ENCODE measurements at regions not wholly inside any gene's neighbourhood (a gene's known extent, or its start where the extent isn't known, plus 50 kb on each side); places are given as distances from the start of the nearest gene placed in this dataset.

DNA sequence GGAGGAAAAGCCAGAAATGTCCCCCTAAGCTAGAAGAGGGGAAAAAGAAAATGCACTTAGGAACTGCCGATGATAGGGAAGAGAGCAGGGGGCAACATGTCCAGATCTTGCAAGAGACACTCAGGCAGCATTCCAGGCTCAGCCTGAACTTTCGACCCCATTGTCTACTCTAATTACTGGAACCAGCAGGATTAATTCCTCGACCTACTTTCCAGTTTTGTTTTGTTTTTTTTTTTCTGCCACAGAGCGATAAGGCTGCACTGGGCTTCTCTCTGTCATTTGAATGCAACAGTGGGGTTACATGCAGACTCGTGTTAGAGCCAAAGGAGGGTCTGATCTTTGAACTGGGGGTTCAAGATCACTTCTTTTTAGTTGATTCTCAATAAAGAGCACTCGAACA lies 68.7 kb upstream of the MED13L start:
- POLR2A ChIA-PET, result interaction anchor here (0.9 kb wide), 1 partner anchor 36 kb away, joined by 4 read pairs; no protein-coding TSS in a partner anchor
- no peak for TF ChIP-seq CTCF (IDR thresholded peaks at IDR 0.05; ENCODE audit: low read depth, low read length)
- no peak overlapping the region for H3K27ac ChIP-seq (ENCODE audit: low read depth, low read length)
- no peak for DNase-seq (ENCODE audit: low read depth, low spot score)
- CTCF ChIA-PET, result no interaction called here
- H3K9me3 ChIP-seq (ENCODE audit: control insufficient read depth, insufficient read depth, low read length), result 0 out of 2 replicates have a peak, but pooled peaks cover 2% of the 10 kb centered on the region
- H3K27me3 ChIP-seq (ENCODE audit: control insufficient read depth, insufficient read depth, low read length), result no peaks in the 10 kb centered on the region
- no peak overlapping the region for H3K4me3 ChIP-seq (ENCODE audit: low read depth, low read length)

DNA sequence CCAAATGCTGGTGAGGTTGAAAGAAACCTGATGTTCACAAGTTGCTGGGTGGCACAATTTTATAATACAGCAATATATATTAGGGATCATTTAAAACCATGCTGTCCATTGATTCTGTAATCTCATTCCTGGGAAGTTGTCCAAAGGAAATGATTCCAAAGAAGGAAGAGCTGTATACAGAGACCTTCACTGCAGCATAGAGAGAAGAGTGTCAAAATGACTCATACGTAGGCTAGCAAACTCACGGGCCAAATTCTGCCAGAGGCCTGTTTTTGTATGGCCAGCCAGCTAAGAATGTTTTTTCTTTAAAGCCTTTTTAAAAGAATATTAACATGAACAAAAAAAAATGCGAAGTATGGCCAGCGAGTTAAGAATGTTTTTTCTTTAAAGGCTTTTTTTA lies 69.2 kb upstream of the MED13L start:
- no peak overlapping the region for H3K4me3 ChIP-seq (ENCODE audit: low read depth, low read length)
- TF ChIP-seq CTCF (IDR thresholded peaks at IDR 0.05; ENCODE audit: low read depth, low read length), result no peak
- POLR2A ChIA-PET, result interaction anchor here (0.7 to 0.9 kb wide), 2 partner anchors 17 to 35 kb away, joined by 3 to 4 read pairs; no protein-coding TSS in a partner anchor
- no peak overlapping the region for H3K27ac ChIP-seq (ENCODE audit: low read depth, low read length)
- no peaks in the 10 kb centered on the region for H3K27me3 ChIP-seq (ENCODE audit: control insufficient read depth, insufficient read depth, low read length)
- CTCF ChIA-PET, result no interaction called here
- DNase-seq (ENCODE audit: low read depth, low spot score), result peak; percentile 76
- H3K9me3 ChIP-seq (ENCODE audit: control insufficient read depth, insufficient read depth, low read length), result 0 out of 2 replicates have a peak, but pooled peaks cover 2% of the 10 kb centered on the region

GRCh38 chr12:116347265-116347664 lies 69.8 kb upstream of the MED13L start:
- H3K27ac ChIP-seq (ENCODE audit: low read depth, low read length), result no peak overlapping the region
- ChIA-PET POLR2A (interaction anchor here (0.7 to 0.9 kb wide), 2 partner anchors 18 to 35 kb away, joined by 3 to 4 read pairs; no protein-coding TSS in a partner anchor), CTCF (no interaction called here)
- no peak for DNase-seq (ENCODE audit: low read depth, low spot score)
- no peak for TF ChIP-seq CTCF (IDR thresholded peaks at IDR 0.05; ENCODE audit: low read depth, low read length)
- H3K4me3 ChIP-seq (ENCODE audit: low read depth, low read length), result no peak overlapping the region
- H3K9me3 ChIP-seq (ENCODE audit: control insufficient read depth, insufficient read depth, low read length), result 0 out of 2 replicates have a peak, but pooled peaks cover 2% of the 10 kb centered on the region
- no peaks in the 10 kb centered on the region for H3K27me3 ChIP-seq (ENCODE audit: control insufficient read depth, insufficient read depth, low read length)

DNA sequence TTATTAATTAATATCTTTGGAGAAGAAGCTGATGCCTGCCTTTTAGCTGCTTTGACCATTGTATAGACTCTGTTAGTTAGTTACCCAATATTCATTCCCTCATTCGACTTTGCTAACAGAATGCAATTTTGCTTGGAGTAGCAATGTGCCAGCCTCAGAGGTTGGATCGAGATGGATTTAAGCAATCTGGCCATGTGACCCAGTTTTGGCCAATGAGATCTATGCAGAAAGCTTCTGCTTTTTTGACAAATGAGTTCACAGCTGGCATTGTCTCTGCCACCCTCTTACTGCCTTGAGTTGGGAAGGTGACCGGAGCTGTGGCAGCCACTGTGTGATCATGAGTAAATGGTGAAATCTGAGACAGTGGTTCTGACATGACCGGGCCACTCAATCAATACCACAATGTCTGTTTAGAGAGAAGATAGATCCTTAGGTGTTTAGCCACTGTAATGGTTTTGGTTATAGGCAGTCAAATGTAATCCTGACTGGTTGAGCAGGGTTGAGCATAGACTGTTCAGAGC lies 74.9 kb upstream of the MED13L start:
- Histone ChIP-seq H3K4me3 (ENCODE audit: low read depth, low read length) (no peak overlapping the region), H3K27ac (ENCODE audit: low read depth, low read length) (no peak overlapping the region), H3K9me3 (ENCODE audit: control insufficient read depth, insufficient read depth, low read length) (no peaks in the 10 kb centered on the region), H3K27me3 (ENCODE audit: control insufficient read depth, insufficient read depth, low read length) (no peaks in the 10 kb centered on the region)
- POLR2A ChIA-PET, result no interaction called here
- no peak for DNase-seq (ENCODE audit: low read depth, low spot score)
- TF ChIP-seq CTCF (IDR thresholded peaks at IDR 0.05; ENCODE audit: low read depth, low read length), result no peak
- CTCF ChIA-PET, result no interaction called here

DNA sequence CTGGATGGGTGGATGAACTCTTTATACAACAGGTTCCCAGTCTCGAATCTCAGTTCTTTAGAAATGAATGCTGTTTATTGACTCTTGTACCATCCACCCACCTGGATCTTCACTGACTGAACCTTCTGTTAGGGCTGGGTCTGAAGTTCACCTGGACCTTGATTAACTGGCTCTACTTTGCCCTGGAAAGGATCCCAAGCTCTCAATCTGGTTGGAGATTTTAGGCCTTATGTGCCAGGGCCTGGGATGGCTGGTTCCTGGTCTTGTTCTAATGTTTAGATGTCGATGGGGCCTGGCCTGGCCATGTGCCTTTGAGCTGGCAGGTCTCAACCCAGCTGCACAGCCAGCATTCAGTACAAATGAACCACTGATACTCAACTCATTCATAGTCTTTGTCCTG lies 76.5 kb upstream of the MED13L start:
- POLR2A ChIA-PET, result no interaction called here
- no peak for DNase-seq (ENCODE audit: low read depth, low spot score)
- H3K27ac ChIP-seq (ENCODE audit: low read depth, low read length), result no peak overlapping the region
- no peaks in the 10 kb centered on the region for H3K9me3 ChIP-seq (ENCODE audit: control insufficient read depth, insufficient read depth, low read length)
- TF ChIP-seq CTCF (IDR thresholded peaks at IDR 0.05; ENCODE audit: low read depth, low read length), result no peak
- H3K27me3 ChIP-seq (ENCODE audit: control insufficient read depth, insufficient read depth, low read length), result no peaks in the 10 kb centered on the region
- CTCF ChIA-PET, result interaction anchor here (0.6 kb wide), 1 partner anchor 16 kb away, joined by 4 read pairs; no protein-coding TSS in a partner anchor
- no peak overlapping the region for H3K4me3 ChIP-seq (ENCODE audit: low read depth, low read length)

Measured in AG04450 (cell line).